GM21619 (cell line): ENCODE measurements at regions not wholly inside any gene's neighbourhood (a gene's known extent, or its start where the extent isn't known, plus 50 kb on each side); places are given as distances from the start of the nearest gene placed in this dataset.
"Not testable (repeated sequence)": the region's sequence is repeated elsewhere in the genome, so short reads cannot be mapped to it uniquely, and the experiment has no call there.

ENCODE experiments used
- ATAC-seq: cut with Tn5 transposase; IDR thresholded peaks from one replicate; pipeline ENCODE4 v1.9.1; 2021; ENCODE audit not compliant: unreplicated experiment

DNA sequence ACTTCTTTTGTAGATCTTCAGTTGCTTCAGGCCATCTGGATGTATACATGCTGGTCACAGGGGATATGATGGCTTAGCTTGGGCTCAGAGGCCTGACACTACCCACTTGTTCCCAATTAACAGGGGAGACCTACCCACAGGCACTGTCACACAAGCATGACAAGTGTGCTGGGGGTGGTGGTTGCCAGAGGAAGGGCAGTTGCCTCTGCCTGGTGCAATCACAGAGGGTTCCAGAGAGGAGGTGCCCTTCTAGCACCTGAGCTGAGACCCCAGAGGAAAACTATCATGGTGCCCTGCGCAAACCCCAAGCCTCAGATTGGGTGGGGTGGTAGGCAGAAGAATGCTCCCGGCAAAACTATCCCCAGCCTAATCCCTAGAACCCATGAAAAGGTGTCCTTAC, 65.6 kb upstream of the NANOS1 start:
- ATAC-seq: no peak

DNA sequence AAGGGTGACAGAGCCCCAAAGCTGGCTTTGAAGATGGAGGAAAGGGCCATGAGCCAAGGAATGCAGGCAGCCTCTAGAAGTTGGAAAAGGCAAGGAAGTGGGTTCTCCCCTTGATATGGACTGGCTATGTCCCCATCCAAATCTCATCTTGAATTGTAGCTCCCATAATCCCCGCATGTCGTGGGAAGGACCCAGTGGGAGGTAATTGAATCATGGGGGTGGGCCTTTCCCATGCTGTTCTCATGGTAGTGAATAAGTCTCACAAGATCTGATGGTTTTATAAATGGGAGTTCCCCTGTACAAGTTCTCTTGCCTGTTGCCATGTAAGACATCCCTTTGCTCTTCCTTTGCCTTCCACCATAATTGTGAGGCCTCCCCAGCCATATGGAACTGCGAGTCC, 65.0 kb upstream of the NANOS1 start:
- ATAC-seq: not testable (repeated sequence)

DNA sequence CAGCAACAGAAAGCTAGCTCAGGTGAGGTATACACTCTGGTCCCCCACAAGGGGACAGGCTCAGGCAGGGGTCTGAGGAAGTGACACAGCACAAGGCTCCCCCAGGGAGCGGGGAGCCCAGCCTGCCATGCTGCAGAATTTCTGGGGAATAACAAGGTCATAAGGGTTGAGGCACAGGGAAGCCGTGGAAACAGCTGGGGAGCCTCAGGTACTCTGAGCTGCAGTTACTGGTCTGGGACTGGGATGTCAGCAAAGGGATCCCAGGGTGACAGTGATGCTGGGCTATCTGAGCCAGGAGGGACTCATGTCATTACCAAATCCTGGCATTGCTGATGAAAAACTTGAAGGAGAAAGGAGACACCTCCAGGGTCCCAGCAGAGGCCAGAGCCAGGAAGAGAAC, 64.4 kb upstream of the NANOS1 start:
- no peak for ATAC-seq

DNA sequence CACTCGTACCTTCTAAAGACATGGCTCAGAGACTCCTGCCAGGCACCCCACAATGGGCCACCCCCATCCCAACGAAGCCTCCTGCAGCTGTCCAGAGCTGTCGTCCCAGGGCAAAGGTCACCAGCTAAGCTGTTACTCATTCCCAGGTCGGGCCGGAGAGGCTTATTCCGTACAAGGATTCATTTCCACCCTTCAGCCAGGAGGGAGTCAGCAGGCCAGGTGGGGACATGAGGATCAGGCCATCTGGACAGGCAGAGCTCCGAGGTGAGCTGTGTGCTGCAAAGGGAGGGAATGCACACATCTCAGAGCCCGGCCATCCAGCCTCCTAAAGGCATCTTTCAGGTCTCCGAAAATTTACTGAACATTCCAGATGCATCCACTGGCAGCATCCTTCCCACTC, 63.9 kb upstream of the NANOS1 start:
- no peak for ATAC-seq

DNA sequence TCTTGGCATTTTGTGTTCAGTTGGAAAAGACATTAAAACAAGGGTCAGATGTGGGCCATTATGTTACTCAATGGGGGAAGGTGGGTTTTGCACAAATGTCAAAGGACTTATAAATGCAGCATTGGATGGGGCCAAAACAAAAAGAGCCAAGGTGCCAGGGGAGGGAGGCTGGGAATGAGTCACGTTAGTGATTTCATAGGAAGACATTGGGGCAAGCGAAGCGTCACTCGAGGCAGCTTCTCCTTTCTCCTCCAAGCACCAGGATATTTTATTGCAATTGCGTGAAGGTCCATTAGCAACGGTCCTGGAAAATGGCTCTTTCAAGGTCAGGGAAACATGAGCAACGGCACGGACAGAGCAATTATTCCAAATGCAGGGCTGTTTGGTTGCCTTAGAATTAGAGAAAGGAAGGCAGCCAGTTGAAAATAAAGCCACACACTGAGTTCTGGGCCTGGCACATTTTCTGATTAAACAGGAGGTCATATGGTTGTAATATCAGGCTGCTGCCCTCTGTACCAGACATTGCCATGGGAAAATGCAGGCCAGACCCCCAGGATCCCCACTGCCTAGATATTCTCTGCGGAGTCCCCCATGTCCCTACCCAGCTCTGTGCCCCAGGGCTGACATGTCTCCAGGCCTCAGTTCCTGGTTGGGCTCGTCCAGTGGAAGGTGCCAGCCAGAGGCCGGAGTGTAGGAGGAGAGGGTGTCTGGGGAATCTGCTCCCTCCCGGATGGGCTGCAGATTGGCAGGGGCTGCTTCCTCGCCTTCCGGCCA, 63.3 kb upstream of the NANOS1 start:
- ATAC-seq: no peak

DNA sequence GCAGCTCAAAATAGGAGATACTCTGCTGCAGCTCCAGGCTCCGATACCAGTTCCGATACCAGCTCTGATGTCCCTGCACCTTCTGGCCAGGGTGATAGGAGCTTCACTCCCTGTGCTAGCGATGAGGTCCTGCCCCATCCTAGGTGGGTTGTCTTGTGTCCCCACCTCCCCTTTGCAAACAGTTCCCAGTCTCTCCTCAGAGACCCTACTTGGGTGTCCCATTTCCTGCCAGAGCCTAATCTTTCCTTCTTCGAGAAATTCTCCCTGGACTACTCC, 62.7 kb upstream of the NANOS1 start:
- no peak for ATAC-seq

DNA sequence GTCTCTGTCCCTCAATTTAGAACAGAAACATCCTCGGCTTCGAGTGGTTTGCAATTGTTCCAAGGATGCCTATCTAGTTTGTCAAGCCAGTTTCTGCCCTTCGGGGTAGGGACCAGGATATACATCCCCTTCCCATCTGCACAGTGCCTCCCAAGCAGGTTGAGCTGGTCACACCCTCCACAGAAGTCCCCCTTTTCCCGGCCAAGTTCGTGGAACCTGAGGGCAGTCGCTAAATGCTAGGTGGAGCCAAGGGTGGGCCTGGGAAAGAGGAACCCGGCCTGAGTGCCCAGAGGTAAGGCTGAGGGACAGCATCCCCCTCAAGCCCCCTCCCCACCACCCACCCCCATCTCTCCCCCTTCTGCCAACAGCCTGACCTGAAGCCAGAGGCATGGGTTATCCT, 62.4 kb upstream of the NANOS1 start:
- no peak for ATAC-seq

DNA sequence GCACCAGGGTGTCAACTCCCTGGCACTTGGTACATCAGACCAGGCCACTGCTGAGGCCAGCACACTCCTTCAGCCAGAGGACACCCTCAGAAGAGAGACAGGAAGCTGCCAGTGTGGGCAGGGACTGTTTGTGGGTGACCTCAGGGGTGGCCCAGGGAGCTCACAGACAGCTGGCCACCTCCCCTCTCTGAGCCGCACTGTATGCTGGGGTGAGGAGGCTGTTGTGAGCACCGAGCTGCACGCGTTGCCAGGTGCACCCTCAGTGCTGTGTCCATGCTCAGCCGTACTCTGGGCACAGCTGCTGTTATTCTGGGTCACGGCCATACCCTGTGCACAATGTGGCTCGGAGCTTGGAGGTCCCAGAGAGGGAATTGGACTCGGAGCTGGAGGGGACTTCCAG, 61.5 kb upstream of the NANOS1 start:
- ATAC-seq: no peak

DNA sequence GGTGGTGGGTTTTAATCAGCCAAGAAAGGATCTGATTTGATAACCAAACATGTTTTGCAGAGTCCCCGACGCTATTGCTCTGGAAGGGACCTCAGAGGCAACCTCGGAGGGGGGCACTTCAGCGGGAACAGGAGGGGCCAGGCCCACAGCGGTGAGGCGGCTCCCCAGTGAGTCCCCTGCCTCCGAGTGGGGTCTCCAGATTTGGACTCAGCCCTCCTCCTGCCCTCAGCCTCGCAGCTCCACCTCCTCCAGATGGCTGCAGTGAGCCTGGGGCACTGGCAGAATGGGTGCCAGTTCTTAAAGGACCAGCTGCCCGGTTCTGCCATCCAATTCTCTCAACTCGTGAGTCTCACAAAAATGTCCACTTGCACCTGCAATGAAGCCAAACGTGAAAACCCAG, 61.0 kb upstream of the NANOS1 start:
- ATAC-seq: no peak

DNA sequence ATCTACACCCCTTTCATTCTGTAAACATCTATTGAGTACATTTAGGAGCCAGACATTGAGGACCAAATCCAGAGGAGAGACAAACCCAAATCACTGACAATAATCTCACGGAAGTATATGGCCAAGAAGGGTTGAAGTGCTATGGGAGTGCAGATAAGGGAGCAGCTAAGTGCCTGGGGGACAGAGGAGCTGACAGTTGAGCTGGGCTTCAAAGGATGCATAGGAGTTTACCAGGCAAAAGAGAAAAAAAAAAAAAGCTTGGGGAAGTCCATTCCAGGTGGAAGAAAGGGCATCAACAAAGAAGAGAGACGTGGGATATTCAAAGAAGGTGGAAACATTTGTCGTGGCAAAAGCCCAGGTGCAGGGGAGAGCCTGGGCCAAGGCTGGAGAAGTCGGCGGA, 60.5 kb upstream of the NANOS1 start:
- ATAC-seq: no peak

DNA sequence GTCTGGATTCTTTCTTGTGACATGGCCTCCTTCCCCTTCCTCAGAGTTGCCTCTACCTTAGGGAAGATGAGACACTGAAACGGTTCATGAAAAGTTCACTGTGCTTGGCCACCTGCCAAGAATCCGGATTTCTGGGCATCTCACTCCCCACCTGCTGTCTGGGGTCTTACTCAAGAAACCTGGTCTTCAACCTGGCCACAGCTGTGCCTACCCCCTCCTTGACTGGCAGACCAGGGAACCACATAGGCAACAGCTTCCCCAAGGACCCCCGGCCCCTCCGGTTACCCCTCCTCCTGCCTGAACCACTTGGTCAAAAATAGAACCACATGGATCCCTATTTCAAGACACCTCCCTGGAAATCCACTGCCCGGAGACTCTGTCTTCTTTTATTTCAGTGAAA, 58.7 kb upstream of the NANOS1 start:
- no peak for ATAC-seq

DNA sequence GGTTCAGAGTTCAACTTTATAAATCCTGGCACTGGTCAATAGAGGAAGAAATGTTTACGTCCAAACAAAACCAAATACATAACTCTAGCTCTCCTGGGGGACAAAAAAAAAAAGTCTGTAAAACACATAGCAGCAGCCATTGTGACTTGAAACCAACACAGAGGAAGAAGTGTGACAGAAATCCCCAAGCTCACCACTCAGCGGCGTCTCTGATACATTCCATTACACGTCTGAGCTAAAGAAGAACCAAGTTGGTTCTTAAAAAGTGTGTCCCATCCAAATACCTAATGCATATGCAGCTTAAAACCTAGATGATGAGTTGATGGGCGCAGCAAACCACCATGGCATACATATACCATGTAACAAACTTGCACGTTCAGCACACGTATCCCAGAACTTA, 58.3 kb upstream of the NANOS1 start:
- ATAC-seq: no peak

DNA sequence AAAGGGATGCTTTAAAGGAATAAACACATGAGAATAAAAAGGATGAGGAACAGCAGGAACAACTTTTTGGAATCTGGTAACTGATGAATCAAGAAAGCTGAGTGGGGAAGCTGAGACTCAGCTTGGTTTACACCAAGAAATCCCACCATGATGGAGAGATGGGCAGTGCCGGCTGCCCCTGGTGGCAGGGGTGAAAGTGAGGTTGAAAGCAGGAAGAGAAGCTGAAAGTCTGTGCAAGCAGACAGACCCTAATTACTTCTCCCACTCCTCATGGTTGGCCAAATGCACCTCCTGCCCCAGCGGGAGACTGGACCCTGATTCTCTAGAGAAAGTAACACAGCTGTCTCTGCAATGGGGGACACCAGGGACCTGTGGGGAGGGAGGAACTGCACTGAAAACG, 57.6 kb upstream of the NANOS1 start:
- ATAC-seq: no peak

DNA sequence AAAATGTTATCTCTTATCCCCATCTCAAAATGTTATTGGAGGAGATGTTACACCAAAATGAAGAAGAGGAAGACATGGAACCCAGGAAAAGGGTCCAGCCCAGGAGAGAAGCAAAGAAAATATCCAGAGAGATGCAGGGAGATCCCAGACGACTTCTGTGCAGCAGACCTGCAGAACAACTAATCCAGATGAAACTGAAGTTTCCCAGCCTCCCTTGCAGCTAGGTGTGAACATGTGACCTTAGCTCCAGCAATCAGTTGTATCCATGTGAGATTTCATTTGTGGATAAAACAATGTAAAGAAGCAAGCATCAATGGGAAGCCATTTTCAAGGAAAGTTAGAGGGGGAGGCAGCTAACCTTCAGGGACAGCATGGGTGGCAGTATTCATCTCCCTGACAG, 55.8 kb upstream of the NANOS1 start:
- no peak for ATAC-seq

DNA sequence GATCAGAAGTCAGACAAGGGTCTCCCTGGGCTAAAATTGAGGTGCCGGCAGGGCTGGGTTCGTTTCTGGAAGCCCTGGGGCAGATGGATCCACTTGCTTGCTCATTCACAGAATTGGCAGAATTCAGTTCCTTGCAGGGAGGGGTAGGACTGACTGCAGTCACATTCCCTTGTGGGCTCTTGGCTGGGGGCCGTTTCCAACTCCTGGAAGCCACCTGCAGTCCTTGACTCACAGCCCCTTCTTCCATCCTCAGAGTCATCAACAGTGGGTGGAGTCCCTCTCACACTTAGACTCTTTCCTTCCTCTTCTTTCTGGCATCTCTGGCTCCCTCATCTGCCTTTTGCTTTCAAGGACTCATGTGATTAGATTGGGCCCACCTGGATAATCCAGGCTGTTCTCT, 54.6 kb upstream of the NANOS1 start:
- ATAC-seq: no peak

DNA sequence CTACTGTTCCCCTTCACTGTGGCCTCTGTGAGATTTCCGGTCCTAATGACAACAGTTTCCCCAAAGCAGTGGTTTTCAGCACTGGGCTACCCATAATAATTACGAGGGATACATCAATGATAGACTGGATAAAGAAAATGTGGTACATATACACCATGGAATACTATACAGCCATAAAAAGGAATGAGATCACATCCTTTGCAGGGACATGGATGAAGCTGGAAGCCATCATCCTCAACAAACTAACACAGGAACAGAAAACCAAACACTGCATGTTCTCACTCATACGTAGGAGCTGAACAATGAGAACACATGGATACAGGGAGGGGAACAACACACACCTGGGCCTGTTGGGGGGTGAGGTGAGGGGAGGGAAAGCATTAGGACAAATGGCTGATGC, 53.3 kb upstream of the NANOS1 start:
- not testable (repeated sequence) for ATAC-seq

DNA sequence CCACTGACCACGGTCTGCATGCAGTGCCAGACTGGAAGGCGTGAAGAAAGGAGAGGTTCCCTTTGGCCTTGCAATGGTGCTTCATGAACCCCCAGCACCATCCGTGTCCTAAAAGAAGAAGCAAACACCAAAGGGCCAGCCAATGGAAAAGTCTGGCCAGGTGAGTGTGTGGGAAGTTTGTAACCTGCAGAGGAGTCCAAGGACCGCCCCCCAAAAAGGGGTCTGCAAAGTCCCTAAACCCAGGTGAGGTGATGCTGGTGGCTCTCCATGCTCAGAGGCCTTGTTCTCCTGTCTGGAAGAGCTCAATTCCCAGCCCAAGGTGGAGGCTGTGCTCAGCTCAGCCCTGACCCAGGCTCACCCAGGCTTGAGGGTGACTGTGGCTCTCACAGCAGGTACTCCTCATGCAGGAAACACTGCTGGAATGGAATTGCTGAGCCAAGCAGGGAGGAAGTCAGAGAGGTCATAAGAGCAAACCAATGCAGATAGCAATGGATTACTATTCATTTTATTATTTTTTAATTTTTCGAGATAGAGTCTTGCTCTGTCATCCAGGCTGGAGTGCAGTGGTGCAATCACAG, 52.4 kb upstream of the NANOS1 start:
- no peak for ATAC-seq

DNA sequence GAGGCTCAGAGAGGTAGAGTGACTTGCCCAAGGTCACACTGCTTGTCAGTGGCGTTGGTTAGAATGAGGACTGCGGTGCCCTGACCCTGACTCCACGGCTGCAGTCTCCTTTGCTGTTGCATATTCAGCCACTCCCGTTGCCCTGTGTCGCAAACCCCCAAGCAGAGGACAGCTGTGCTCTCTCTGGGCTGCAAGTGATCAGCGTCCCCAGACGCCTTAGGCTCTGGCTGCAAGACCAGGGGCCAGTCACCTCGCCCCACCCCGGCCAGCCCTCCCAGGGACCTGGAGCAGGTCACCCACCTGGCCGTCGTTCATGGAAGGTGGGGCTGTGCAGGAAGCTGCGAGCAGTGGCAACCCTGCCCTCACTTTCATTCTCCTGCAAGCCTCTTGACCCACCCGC, 51.7 kb upstream of the NANOS1 start:
- ATAC-seq: no peak

DNA sequence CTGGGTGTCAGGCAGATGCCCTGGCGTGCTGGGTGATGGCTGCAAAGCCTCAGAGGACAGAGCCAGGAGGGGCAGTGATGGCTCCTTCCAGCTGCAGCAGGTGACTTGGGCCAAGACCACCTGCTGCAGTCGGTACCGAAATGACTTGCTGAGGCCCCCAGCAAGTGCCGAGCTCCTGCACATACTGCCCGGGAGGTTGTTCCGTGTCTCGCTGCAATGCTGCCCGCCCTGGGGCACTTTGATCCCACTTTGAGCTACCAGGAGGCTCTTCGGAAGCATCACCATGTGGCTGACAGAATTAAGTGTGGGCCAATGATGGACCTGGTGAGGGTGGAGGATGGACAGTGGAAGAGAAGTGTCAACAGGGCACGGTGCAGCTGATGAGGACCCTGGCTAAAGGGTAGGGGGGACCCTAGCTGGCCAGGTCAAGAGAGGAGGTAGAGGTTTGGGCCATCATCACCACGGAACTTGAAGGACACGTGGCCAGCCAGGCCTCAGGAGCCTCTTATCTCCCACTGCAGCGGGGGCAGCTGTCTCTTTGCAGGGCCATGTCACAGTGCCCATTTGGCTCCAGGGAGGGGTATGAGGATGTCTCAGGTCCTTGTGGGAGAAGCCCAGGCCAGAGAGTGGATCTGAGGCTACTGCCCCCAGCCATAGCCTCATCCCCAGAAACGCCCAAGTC, 51.1 kb upstream of the NANOS1 start:
- ATAC-seq: no peak

DNA sequence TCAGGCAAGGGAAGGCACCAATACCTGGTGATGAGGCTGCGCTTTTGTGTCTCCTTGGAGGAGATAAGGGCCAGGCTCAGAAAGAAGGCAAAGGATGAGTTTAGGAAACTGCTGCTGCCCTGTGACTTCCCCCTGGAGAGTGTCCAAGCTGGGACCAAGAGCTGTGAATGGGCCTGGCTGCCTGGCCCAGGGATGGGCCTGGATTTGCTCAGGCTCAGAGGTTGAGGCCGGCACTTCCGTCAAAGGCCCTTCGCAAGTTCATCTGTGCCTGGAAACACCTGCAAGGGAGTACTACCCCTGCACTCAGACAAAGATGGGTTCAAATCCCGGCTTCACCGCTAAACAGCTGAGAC, 50.5 kb upstream of the NANOS1 start:
- ATAC-seq: no peak

DNA sequence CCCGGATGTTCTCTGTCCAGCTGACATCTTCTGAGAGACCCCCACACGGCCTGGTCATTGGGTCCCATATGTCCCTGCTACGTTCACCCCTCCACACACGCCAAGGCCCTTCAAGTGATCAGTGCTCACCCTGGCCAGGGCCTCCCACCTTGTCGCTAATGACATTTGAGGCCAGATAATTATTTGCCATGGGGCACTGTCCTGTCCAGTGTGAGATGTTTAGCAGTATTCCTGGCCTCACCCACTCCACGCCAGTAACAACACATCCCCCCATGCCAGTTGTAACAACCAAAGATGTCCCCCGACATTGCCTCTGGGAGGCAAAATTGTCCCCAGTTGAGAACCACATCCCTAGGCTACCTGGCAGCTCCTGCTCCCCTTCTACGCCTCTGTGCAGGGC, 49.9 kb upstream of the NANOS1 start:
- ATAC-seq: no peak
